HepG2 (cell line): ENCODE measurements at regions not wholly inside any gene's neighbourhood (a gene's known extent, or its start where the extent isn't known, plus 50 kb on each side); places are given as distances from the start of the nearest gene placed in this dataset.

Experiments
- ATAC-seq: fragments of 200-7000 bp; cut with Tn5 transposase; 3 replicates; pipeline ENCODE4 v1.9.1; 2020; ENCODE audit warnings: mild to moderate bottlenecking, moderate library complexity
- BruUV-seq: library from RNA; stranded (reverse); fragments of 400-500 nt; replicated peaks from 2 replicates; lab custom pipeline; 2021; lab: Mats Ljungman, UMichigan
- CTCF ChIA-PET: fragments of 300-600 bp; formaldehyde crosslinking; extraction: SDS; loops from one replicate; lab custom pipeline; 2021; ENCODE audit warnings: low total read pairs, inconsistent platforms, low intra/inter-chr PET ratio; lab: Yijun Ruan, JAX
- POLR2A ChIA-PET: fragments of 350-600 bp; sonication (Branson Sonifier 250); formaldehyde crosslinking; loops from one replicate; lab custom pipeline; 2020; ENCODE audit warnings: antibody characterized with exemption, inconsistent platforms; lab: Yijun Ruan, JAX
- DNase-seq: peaks from one replicate; pipeline ENCODE4 v3.0.0-alpha.2; 2015; ENCODE audit warnings: low spot score
- FAIRE-seq: peaks from 3 replicates; lab custom pipeline; 2011; peaks lifted over from hg19 to GRCh38; lab: Jason Lieb, UNC
- H2AFZ ChIP-seq: one replicate; pipeline ENCODE4 v1.6.1; 2011; ENCODE audit warnings: low read length, inconsistent platforms
- H3K27ac ChIP-seq: fragments of 300-600 bp; 3 replicates; pipeline ENCODE4 v1.8.0; 2011; ENCODE audit warnings: mixed run types, mild to moderate bottlenecking, mixed read lengths, low read length, inconsistent platforms; ENCODE audit not compliant: insufficient read depth; ENCODE audit errors: extremely low read length
- H3K27me3 ChIP-seq, 2 experiments: fragments of 200-600 bp in 1 of 2; 2 replicates in 1 of 2; 3 replicates in 1 of 2; pipeline versions ENCODE4 v1.6.0 to v1.8.0; 2011; ENCODE audit warnings: low read length in 2 of 2, mild to moderate bottlenecking in 2 of 2, moderate library complexity in 2 of 2, inconsistent platforms in 1 of 2; ENCODE audit not compliant: insufficient read depth in 2 of 2, control insufficient read depth in 1 of 2
- H3K36me3 ChIP-seq, 2 experiments: fragments of 200-600 bp in 1 of 2; replicated peaks in 1 of 2; 2 replicates in 1 of 2; 3 replicates in 1 of 2; pipeline versions ENCODE4 v1.5.1 to v1.8.0; 2011; ENCODE audit warnings: low read length in 2 of 2, inconsistent platforms in 1 of 2; ENCODE audit not compliant: insufficient read depth in 2 of 2, control insufficient read depth in 1 of 2
- H3K4me1 ChIP-seq: 2 replicates; pipeline ENCODE4 v1.5.1; 2012; ENCODE audit warnings: low read length, inconsistent platforms; ENCODE audit not compliant: insufficient read depth
- H3K4me2 ChIP-seq: 2 replicates; pipeline ENCODE4 v1.6.0; 2011; ENCODE audit warnings: low read depth, low read length, inconsistent platforms
- H3K4me3 ChIP-seq, 3 experiments: fragments of 200-600 bp in 1 of 3; sonication (generic), shearing (Covaris generic) in 1 of 3; replicated peaks in 1 of 3; 2 replicates each; pipeline ENCODE4 v1.5.1; 2011 to 2016; ENCODE audit warnings: low read length in 3 of 3, inconsistent platforms in 2 of 3, low read depth in 2 of 3, mild to moderate bottlenecking in 2 of 3, control low read depth in 1 of 3, mixed read lengths in 1 of 3; ENCODE audit not compliant: insufficient read depth in 1 of 3
- H3K79me2 ChIP-seq: one replicate; pipeline ENCODE4 v1.6.1; 2011; ENCODE audit warnings: low read length, inconsistent platforms; ENCODE audit not compliant: insufficient read depth
- H3K9ac ChIP-seq: 2 replicates; pipeline ENCODE4 v1.6.0; 2011; ENCODE audit warnings: mild to moderate bottlenecking, low read depth, low read length, inconsistent platforms; ENCODE audit not compliant: insufficient read depth
- H3K9me3 ChIP-seq: 2 replicates; pipeline ENCODE4 v1.5.1; 2012; ENCODE audit warnings: mild to moderate bottlenecking, low read length
- H4K20me1 ChIP-seq: 2 replicates; pipeline ENCODE4 v1.6.0; 2011; ENCODE audit warnings: inconsistent platforms, mild to moderate bottlenecking, low read length, moderate library complexity; ENCODE audit not compliant: insufficient read depth
- ADNP ChIP-seq: sonication (generic); formaldehyde crosslinking; IDR thresholded peaks from 2 replicates; pipeline ENCODE4 v1.4.0; 2020; ENCODE audit warnings: missing genetic modification reagents
- CCDC6 ChIP-seq: sonication (generic); formaldehyde crosslinking; IDR thresholded peaks from 2 replicates; pipeline ENCODE4 v1.8.1; 2022; ENCODE audit warnings: mild to moderate bottlenecking, missing genetic modification reagents, moderate library complexity
- FIP1L1 ChIP-seq: fragments of 200-400 bp; formaldehyde crosslinking; IDR thresholded peaks from 2 replicates; pipeline ENCODE4 v1.6.1; 2018; ENCODE audit warnings: low read depth, mild to moderate bottlenecking, low read length, moderate library complexity, borderline replicate concordance; ENCODE audit not compliant: insufficient read depth
- GTF3A ChIP-seq: sonication (generic); formaldehyde crosslinking; conservative IDR thresholded peaks from 2 replicates; pipeline ENCODE4 v1.4.0; 2020; ENCODE audit warnings: mild to moderate bottlenecking, missing genetic modification reagents
- HIC2 ChIP-seq: sonication (generic); formaldehyde crosslinking; IDR thresholded peaks from 2 replicates; pipeline ENCODE4 v1.9.0; 2022; ENCODE audit warnings: low read depth, missing genetic modification reagents
- HMGXB4 ChIP-seq, 2 experiments: sonication (generic) in 1 of 2; formaldehyde crosslinking in 1 of 2; IDR thresholded peaks; 2 replicates each; pipeline versions ENCODE4 v1.4.0 to v1.6.1; 2018 to 2020; ENCODE audit warnings: missing genetic modification reagents in 2 of 2, borderline replicate concordance in 1 of 2, low read depth in 1 of 2, mild to moderate bottlenecking in 1 of 2, missing biosample characterization in 1 of 2
- LBX2 ChIP-seq: sonication (generic); formaldehyde crosslinking; IDR thresholded peaks from 2 replicates; pipeline ENCODE4 v1.5.0; 2020; ENCODE audit warnings: missing genetic modification reagents, mild to moderate bottlenecking, borderline replicate concordance
- SMC3 ChIP-seq: IDR thresholded peaks from 2 replicates; pipeline ENCODE4 v1.6.1; 2011; ENCODE audit warnings: low read length, improper control_type of control experiment
- STAG1 ChIP-seq: sonication (generic); formaldehyde crosslinking; IDR thresholded peaks from 2 replicates; pipeline ENCODE4 v1.4.0; 2020; ENCODE audit warnings: missing genetic modification reagents
- THAP8 ChIP-seq: sonication (generic); formaldehyde crosslinking; IDR thresholded peaks from 2 replicates; pipeline ENCODE4 v1.5.1; 2020; ENCODE audit warnings: missing genetic modification reagents, mild to moderate bottlenecking, borderline replicate concordance
- XRCC5 ChIP-seq: fragments of 200-400 bp; formaldehyde crosslinking; optimal IDR thresholded peaks from 2 replicates; pipeline ENCODE3; 2017; ENCODE audit warnings: mild to moderate bottlenecking, low read length
- ZBTB39 ChIP-seq: sonication (generic); formaldehyde crosslinking; IDR thresholded peaks from 2 replicates; pipeline ENCODE4 v1.5.0; 2020; ENCODE audit warnings: missing genetic modification reagents
- WGBS: methylation state at CpG from one replicate; pipeline ENCODE4 v1.1.6; 2017; ENCODE audit warnings: low lambda C conversion rate; 5-methylcytosine and 5-hydroxymethylcytosine counted together
- in situ Hi-C: cut with HindIII; loops from 2 replicates; pipeline ENCODE4 v1.10.0; 2017; ENCODE audit warnings: low pct_unique_long_range_greater_than_20kb; ENCODE audit not compliant: extremely low pct_ligation_motif_present
- intact Hi-C: fragments of 100-400 bp; cut with micrococcal nuclease; formaldehyde crosslinking; loops from one replicate; pipeline ENCODE4 v1.10.0; 2022; ENCODE audit not compliant: unreplicated experiment

GRCh38 chr5:72611118-72611730 is 104.0 kb upstream of the ZNF366 start:
- intact Hi-C loops: loop anchor here (1.0 kb wide), 2 partner anchors 208 to 237 kb away; no protein-coding TSS in a partner anchor
- no peaks in the 10 kb centered on the region for H3K9me3 ChIP-seq
- no peak overlapping the region for H3K4me2 ChIP-seq
- no peaks in the 10 kb centered on the region for H3K36me3 ChIP-seq
- 17% methylated on average over 6 of the region's 6 CpGs for WGBS
- H3K9ac ChIP-seq: no peak overlapping the region
- no peak overlapping the region for H3K4me3 ChIP-seq
- no peak overlapping the region for H3K27ac ChIP-seq
- in situ Hi-C loops: loop anchor here (5.0 kb wide), 1 partner anchor 206 kb away; the partner anchor contains the start of gene TNPO1
- no TSS peak for BruUV-seq
- no peak overlapping the region for H2AFZ ChIP-seq
- FAIRE-seq (peak; percentile 44), ATAC-seq (peak; percentile 98), DNase-seq (peak; percentile 43)
- no peaks in the 10 kb centered on the region for H4K20me1 ChIP-seq
- H3K4me1 ChIP-seq: no peaks in the 10 kb centered on the region
- CTCF ChIA-PET: interaction anchor here (2.3 kb wide), 1 partner anchor 208 kb away, joined by 9 read pairs; no protein-coding TSS in a partner anchor
- no peaks in the 10 kb centered on the region for H3K27me3 ChIP-seq
- no peaks in the 10 kb centered on the region for H3K79me2 ChIP-seq
- POLR2A ChIA-PET: interaction anchor here (1.0 kb wide), 1 partner anchor 208 kb away, joined by 3 read pairs; no protein-coding TSS in a partner anchor
- TF ChIP-seq LBX2 (CRISPR knock-in tag): no peak
- no peak for TF ChIP-seq FIP1L1
- no peak for TF ChIP-seq GTF3A (CRISPR knock-in tag)
- no peak for TF ChIP-seq THAP8 (CRISPR knock-in tag)
- no peak for TF ChIP-seq ADNP (CRISPR knock-in tag)
- no peak for TF ChIP-seq HIC2
- peak; percentile 71 for TF ChIP-seq XRCC5
- 0 out of 2 replicates have a peak, but pooled peaks have one; percentile 33 for TF ChIP-seq CCDC6 (CRISPR knock-in tag)
- no peak for TF ChIP-seq ZBTB39 (CRISPR knock-in tag)
- peak in 1 of 2 experiments; percentile 30; a peak in 1 of 4 replicates for TF ChIP-seq HMGXB4 (CRISPR knock-in tag; IDR thresholded peaks at IDR 0.05; ENCODE audit: borderline replicate concordance in 1 of 2, low read depth in 1 of 2)
- TF ChIP-seq SMC3: peak; percentile 62
- peak; percentile 66 for TF ChIP-seq STAG1 (CRISPR knock-in tag)
